Iris pigment epithelial cell (primary cell): ENCODE measurements at regions not wholly inside any gene's neighbourhood (a gene's known extent, or its start where the extent isn't known, plus 50 kb on each side); places are given as distances from the start of the nearest gene placed in this dataset.
"Not testable (repeated sequence)": the region's sequence is repeated elsewhere in the genome, so short reads cannot be mapped to it uniquely, and the experiment has no call there.

ENCODE experiments used
- DNase-seq: peaks from one replicate; pipeline ENCODE4 v3.0.0-alpha.2; 2011; ENCODE audit warnings: low read depth

- DNase-seq = no peak
Observed at GRCh38 chr10:100664316-100665149, 80.8 kb upstream of the PAX2 start.

GRCh38 chr10:100666634-100667033, 78.7 kb upstream of the PAX2 start:
- not testable (repeated sequence) for DNase-seq

- no peak for DNase-seq
Observed at GRCh38 chr10:100669616-100670015, 75.8 kb upstream of the PAX2 start.

- no peak for DNase-seq
Observed at GRCh38 chr10:100670368-100670767, 75.0 kb upstream of the PAX2 start.

- DNase-seq = no peak
Observed at GRCh38 chr10:100670828-100671479, 74.4 kb upstream of the PAX2 start.

GRCh38 chr10:100672199-100672598, 73.2 kb upstream of the PAX2 start:
- no peak for DNase-seq

- DNase-seq = no peak
Observed at GRCh38 chr10:100677290-100677945, 68.0 kb upstream of the PAX2 start.

- no peak for DNase-seq
Observed at GRCh38 chr10:100679327-100679726, 66.1 kb upstream of the PAX2 start.

GRCh38 chr10:100683004-100683403, 62.4 kb upstream of the PAX2 start:
- no peak for DNase-seq

- no peak for DNase-seq
Observed at GRCh38 chr10:100683545-100684300, 61.7 kb upstream of the PAX2 start.

- DNase-seq = no peak
Observed at GRCh38 chr10:100684688-100685235, 60.6 kb upstream of the PAX2 start.

GRCh38 chr10:100685331-100685730, 60.1 kb upstream of the PAX2 start:
- DNase-seq = no peak

GRCh38 chr10:100687143-100688003, 58.0 kb upstream of the PAX2 start:
- no peak for DNase-seq

GRCh38 chr10:100688201-100688600, 57.2 kb upstream of the PAX2 start:
- no peak for DNase-seq

- DNase-seq = no peak
Observed at GRCh38 chr10:100693821-100694220, 51.6 kb upstream of the PAX2 start.
